HL-60 (cell line): ENCODE measurements at regions not wholly inside any gene's neighbourhood (a gene's known extent, or its start where the extent isn't known, plus 50 kb on each side); places are given as distances from the start of the nearest gene placed in this dataset.

Experiments
- DNase-seq, 2 experiments: peaks; one replicate each; pipeline ENCODE4 v3.0.0-alpha.2; 2010 to 2020; ENCODE audit warnings: low read depth in 1 of 2, low spot score in 1 of 2
- H3K27ac ChIP-seq: fragments of 250-450 bp; sonication (Bioruptor Pico); replicated peaks from 2 replicates; pipeline ENCODE4 v1.5.1; 2020; ENCODE audit warnings: mild to moderate bottlenecking, moderate library complexity
- H3K27me3 ChIP-seq: fragments of 250-450 bp; sonication (Bioruptor Pico); 2 replicates; pipeline ENCODE4 v1.5.1; 2021; ENCODE audit warnings: mild to moderate bottlenecking, moderate library complexity; ENCODE audit not compliant: insufficient read depth, poor library complexity, severe bottlenecking
- H3K4me3 ChIP-seq: replicated peaks from 2 replicates; pipeline ENCODE4 v1.5.1; 2011; ENCODE audit warnings: mild to moderate bottlenecking, control low read depth, low read length; ENCODE audit not compliant: insufficient read depth
- CTCF ChIP-seq: IDR thresholded peaks from one replicate; pipeline ENCODE4 v1.5.1; 2011; ENCODE audit warnings: low read length, control low read depth, inconsistent platforms; ENCODE audit not compliant: insufficient read depth
- GABPA ChIP-seq: IDR thresholded peaks from 2 replicates; pipeline ENCODE4 v1.6.1; 2012; ENCODE audit warnings: low read depth
- POLR2AphosphoS5 ChIP-seq: IDR thresholded peaks from 2 replicates; pipeline ENCODE4 v1.6.1; 2012; ENCODE audit warnings: low read depth
- REST ChIP-seq: IDR thresholded peaks from 2 replicates; pipeline ENCODE4 v1.6.1; 2012; ENCODE audit warnings: low read depth; ENCODE audit not compliant: insufficient replicate concordance
- SPI1 ChIP-seq: IDR thresholded peaks from 2 replicates; pipeline ENCODE4 v1.6.1; 2012; ENCODE audit warnings: low read depth, mild to moderate bottlenecking, borderline replicate concordance

- no peak for DNase-seq
- no peak for TF ChIP-seq POLR2AphosphoS5
- TF ChIP-seq CTCF = no peak
- TF ChIP-seq SPI1 = no peak
- no peak for TF ChIP-seq GABPA
- no peak for TF ChIP-seq REST
- Histone ChIP-seq H3K27me3 (no peaks in the 10 kb centered on the region), H3K4me3 (no peak overlapping the region), H3K27ac (no peak overlapping the region)
These were observed 55.2 kb upstream of the GYPC start for GRCh38 chr2:126600742-126601141.

GRCh38 chr2:126602334-126602733 lies 53.6 kb upstream of the GYPC start:
- DNase-seq = no peak
- H3K27ac ChIP-seq = no peak overlapping the region
- no peaks in the 10 kb centered on the region for H3K27me3 ChIP-seq
- no peak overlapping the region for H3K4me3 ChIP-seq
- TF ChIP-seq POLR2AphosphoS5 (no peak), CTCF (no peak), REST (no peak), SPI1 (no peak), GABPA (no peak)
